ENCODE measurements at regions not wholly inside any gene's neighbourhood (a gene's known extent, or its start where the extent isn't known, plus 50 kb on each side); places are given as distances from the start of the nearest gene placed in this dataset.

- no peak for DNase-seq (ENCODE audit: low read depth)
These were observed 135.2 kb downstream of the HRH4 start for GRCh38 chr18:24595561-24596031.

GRCh38 chr18:24600076-24600654 lies 139.7 kb downstream of the HRH4 start:
- H3K4me3 ChIP-seq (ENCODE audit: low read depth, low read length) = no peak overlapping the region
- peak; percentile 66 for TF ChIP-seq CTCF (IDR thresholded peaks at IDR 0.05; ENCODE audit: insufficient read depth, low read depth, low read length)
- peak; percentile 64 for DNase-seq (ENCODE audit: low read depth)

More at GRCh38 chr18:24595561-24596031, 135.2 kb downstream of the HRH4 start:
- TF ChIP-seq CTCF (IDR thresholded peaks at IDR 0.05; ENCODE audit: insufficient read depth, low read depth, low read length) = no peak
- no peak overlapping the region for H3K4me3 ChIP-seq (ENCODE audit: low read depth, low read length)

- no peak overlapping the region for H3K4me3 ChIP-seq (ENCODE audit: low read depth, low read length)
- TF ChIP-seq CTCF (IDR thresholded peaks at IDR 0.05; ENCODE audit: insufficient read depth, low read depth, low read length) = no peak
- DNase-seq (ENCODE audit: low read depth) = no peak
These were observed 141.1 kb downstream of the HRH4 start for GRCh38 chr18:24601585-24601984.

GRCh38 chr18:24602201-24602600 lies 141.8 kb downstream of the HRH4 start:
- TF ChIP-seq CTCF (IDR thresholded peaks at IDR 0.05; ENCODE audit: insufficient read depth, low read depth, low read length) = no peak
- no peak overlapping the region for H3K4me3 ChIP-seq (ENCODE audit: low read depth, low read length)
- DNase-seq (ENCODE audit: low read depth) = no peak

GRCh38 chr18:24603151-24603550 lies 142.7 kb downstream of the HRH4 start:
- TF ChIP-seq CTCF (IDR thresholded peaks at IDR 0.05; ENCODE audit: insufficient read depth, low read depth, low read length) = no peak
- no peak overlapping the region for H3K4me3 ChIP-seq (ENCODE audit: low read depth, low read length)
- DNase-seq (ENCODE audit: low read depth) = no peak

GRCh38 chr18:24605444-24605843 lies 145.0 kb downstream of the HRH4 start:
- TF ChIP-seq CTCF (IDR thresholded peaks at IDR 0.05; ENCODE audit: insufficient read depth, low read depth, low read length) = no peak
- no peak for DNase-seq (ENCODE audit: low read depth)
- no peak overlapping the region for H3K4me3 ChIP-seq (ENCODE audit: low read depth, low read length)

- no peak overlapping the region for H3K4me3 ChIP-seq (ENCODE audit: low read depth, low read length)
- no peak for TF ChIP-seq CTCF (IDR thresholded peaks at IDR 0.05; ENCODE audit: insufficient read depth, low read depth, low read length)
- DNase-seq (ENCODE audit: low read depth) = no peak
These were observed 148.8 kb downstream of the HRH4 start for GRCh38 chr18:24609254-24609653.

All from fibroblast of villous mesenchyme (primary cell).